Upper lobe of right lung (tissue), 1 donor: ENCODE measurements at regions not wholly inside any gene's neighbourhood (a gene's known extent, or its start where the extent isn't known, plus 50 kb on each side); places are given as distances from the start of the nearest gene placed in this dataset.
A peak's percentile ranks its signal among the peaks of the same experiment; 100 is the strongest.

Experiments used
- ATAC-seq: fragments of 200-7000 bp; cut with Tn5 transposase; one replicate; pipeline ENCODE4 v1.9.1; 2020; ENCODE audit warnings: mild to moderate bottlenecking, moderate library complexity
- DNase-seq: peaks from one replicate; pipeline ENCODE4 v3.0.0-alpha.2; 2020
- H3K27ac ChIP-seq: fragments of 200-600 bp; one replicate; pipeline ENCODE4 v1.8.0; 2022
- H3K27me3 ChIP-seq: fragments of 200-600 bp; one replicate; pipeline ENCODE4 v1.8.0; 2022; ENCODE audit warnings: mild to moderate bottlenecking
- H3K36me3 ChIP-seq: fragments of 200-600 bp; one replicate; pipeline ENCODE4 v1.8.0; 2022
- H3K4me1 ChIP-seq: fragments of 200-600 bp; one replicate; pipeline ENCODE4 v1.8.0; 2022
- H3K4me3 ChIP-seq: fragments of 200-600 bp; one replicate; pipeline ENCODE4 v1.8.0; 2022; ENCODE audit warnings: mild to moderate bottlenecking
- H3K9me3 ChIP-seq: fragments of 200-600 bp; one replicate; pipeline ENCODE4 v1.8.0; 2022
- intact Hi-C: fragments of 100-400 bp; cut with DNase I; formaldehyde crosslinking; loops from one replicate; pipeline ENCODE4 v1.11.0; 2022
- TF ChIP-seq, protein P1 (sequence below): fragments of 200-600 bp; IDR thresholded peaks from one replicate; pipeline ENCODE4 v1.8.0; 2022; ENCODE audit warnings: antibody characterized with exemption
- donor health status: DM: no; HTN: yes; CAD: no; lungs with severe emphysema.

DNA sequence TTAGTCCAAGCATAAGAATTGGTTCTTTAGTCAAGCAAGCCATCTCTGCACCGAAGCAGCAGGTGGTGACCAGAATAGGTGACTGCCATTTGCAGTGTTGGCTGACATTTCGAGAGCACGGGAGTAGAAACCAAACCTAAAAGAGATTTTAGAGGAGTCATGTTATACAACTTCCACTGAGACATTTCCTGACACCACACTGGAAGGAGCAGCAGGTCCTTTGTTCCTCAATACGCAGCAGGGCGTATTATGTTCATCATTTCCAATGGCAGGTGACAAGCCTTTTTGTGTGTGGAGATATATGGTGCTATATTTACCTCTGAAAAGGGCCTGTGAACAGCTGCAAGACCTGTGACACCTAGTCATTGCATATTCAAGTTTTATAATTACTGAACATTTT is 418.8 kb upstream of the NETO1 start:
- Histone ChIP-seq H3K27me3 (no peaks in the 10 kb centered on the region), H3K27ac (no peak overlapping the region), H3K4me1 (no peaks in the 10 kb centered on the region), H3K9me3 (no peaks in the 10 kb centered on the region), H3K36me3 (no peaks in the 10 kb centered on the region), H3K4me3 (no peak overlapping the region)
- TF ChIP-seq, protein P1, sequence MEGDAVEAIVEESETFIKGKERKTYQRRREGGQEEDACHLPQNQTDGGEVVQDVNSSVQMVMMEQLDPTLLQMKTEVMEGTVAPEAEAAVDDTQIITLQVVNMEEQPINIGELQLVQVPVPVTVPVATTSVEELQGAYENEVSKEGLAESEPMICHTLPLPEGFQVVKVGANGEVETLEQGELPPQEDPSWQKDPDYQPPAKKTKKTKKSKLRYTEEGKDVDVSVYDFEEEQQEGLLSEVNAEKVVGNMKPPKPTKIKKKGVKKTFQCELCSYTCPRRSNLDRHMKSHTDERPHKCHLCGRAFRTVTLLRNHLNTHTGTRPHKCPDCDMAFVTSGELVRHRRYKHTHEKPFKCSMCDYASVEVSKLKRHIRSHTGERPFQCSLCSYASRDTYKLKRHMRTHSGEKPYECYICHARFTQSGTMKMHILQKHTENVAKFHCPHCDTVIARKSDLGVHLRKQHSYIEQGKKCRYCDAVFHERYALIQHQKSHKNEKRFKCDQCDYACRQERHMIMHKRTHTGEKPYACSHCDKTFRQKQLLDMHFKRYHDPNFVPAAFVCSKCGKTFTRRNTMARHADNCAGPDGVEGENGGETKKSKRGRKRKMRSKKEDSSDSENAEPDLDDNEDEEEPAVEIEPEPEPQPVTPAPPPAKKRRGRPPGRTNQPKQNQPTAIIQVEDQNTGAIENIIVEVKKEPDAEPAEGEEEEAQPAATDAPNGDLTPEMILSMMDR = no peak
- DNase-seq = no peak
- ATAC-seq = no peak
- intact Hi-C loops = no loop called here

DNA sequence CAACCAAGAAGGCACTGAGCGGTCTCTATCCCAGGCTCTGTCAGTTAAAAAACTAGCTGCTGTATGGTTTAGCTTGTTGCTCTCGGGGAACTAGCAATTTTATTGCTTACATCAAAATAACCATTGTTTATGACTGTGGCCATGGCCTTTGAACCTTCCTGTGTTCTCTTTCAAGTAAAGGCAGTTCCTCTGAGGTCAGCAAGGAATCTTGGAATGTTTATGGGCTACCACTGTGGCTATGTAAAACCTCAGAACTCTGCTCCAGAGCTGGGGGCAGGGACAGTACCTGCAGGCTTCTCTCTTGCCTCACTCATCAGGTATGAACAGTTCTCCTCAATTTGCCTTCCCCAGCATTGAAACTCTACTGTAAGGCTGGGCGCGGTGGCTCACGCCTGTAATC is 416.0 kb upstream of the NETO1 start:
- intact Hi-C loops = no loop called here
- no peak overlapping the region for H3K27ac ChIP-seq
- no peaks in the 10 kb centered on the region for H3K27me3 ChIP-seq
- H3K4me1 ChIP-seq = no peaks in the 10 kb centered on the region
- no peak overlapping the region for H3K4me3 ChIP-seq
- DNase-seq (no peak), ATAC-seq (no peak)
- no peaks in the 10 kb centered on the region for H3K9me3 ChIP-seq
- H3K36me3 ChIP-seq = no peaks in the 10 kb centered on the region
- TF ChIP-seq, protein P1 = no peak

DNA sequence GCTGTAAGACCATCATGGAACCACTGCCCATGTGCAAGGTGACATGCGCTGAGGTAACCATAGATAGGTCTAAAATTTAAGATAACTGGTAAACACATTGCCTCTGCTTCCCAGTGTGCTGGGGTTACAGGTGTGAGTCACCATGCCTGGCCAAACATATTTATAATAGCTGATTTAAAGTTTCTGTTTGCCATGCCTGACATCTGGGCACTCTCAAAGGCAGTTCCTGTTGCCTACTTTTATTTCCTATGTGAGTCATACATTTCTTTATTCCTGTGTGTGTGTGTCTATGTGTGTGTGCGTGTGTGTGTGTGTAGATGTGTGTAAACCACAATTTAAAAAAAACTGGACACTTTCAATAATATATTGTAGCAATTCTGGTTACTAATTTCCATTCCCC is 415.2 kb upstream of the NETO1 start:
- no peak for DNase-seq
- Histone ChIP-seq H3K27me3 (no peaks in the 10 kb centered on the region), H3K36me3 (no peaks in the 10 kb centered on the region), H3K9me3 (no peaks in the 10 kb centered on the region), H3K4me1 (no peaks in the 10 kb centered on the region), H3K27ac (no peak overlapping the region), H3K4me3 (no peak overlapping the region)
- TF ChIP-seq, protein P1 = no peak
- intact Hi-C loops = no loop called here
- no peak for ATAC-seq

DNA sequence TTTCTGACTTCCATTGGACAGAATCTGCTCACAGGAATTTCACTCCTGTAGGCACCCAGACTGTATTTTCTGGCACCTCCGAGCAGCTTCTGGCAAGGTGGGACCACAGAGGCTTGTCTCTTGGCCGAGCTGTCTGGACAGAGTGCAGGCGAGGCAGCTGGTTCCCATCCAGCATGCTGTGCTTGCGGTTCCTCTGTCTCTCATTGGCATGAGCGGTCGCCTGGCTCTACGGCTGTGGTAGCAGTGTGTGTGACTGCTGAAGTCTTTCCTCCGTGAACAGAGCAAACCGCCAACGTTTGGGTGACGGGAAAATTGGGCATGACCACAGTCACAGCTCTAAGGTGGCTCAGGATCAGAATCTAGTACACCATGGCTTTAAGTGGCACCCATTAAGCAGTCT is 411.7 kb upstream of the NETO1 start:
- no peaks in the 10 kb centered on the region for H3K4me1 ChIP-seq
- intact Hi-C loops = no loop called here
- H3K36me3 ChIP-seq = no peaks in the 10 kb centered on the region
- no peaks in the 10 kb centered on the region for H3K27me3 ChIP-seq
- peak; percentile 28 for ATAC-seq
- no peak for DNase-seq
- no peak overlapping the region for H3K27ac ChIP-seq
- TF ChIP-seq, protein P1 = no peak
- no peaks in the 10 kb centered on the region for H3K9me3 ChIP-seq
- no peak overlapping the region for H3K4me3 ChIP-seq

DNA sequence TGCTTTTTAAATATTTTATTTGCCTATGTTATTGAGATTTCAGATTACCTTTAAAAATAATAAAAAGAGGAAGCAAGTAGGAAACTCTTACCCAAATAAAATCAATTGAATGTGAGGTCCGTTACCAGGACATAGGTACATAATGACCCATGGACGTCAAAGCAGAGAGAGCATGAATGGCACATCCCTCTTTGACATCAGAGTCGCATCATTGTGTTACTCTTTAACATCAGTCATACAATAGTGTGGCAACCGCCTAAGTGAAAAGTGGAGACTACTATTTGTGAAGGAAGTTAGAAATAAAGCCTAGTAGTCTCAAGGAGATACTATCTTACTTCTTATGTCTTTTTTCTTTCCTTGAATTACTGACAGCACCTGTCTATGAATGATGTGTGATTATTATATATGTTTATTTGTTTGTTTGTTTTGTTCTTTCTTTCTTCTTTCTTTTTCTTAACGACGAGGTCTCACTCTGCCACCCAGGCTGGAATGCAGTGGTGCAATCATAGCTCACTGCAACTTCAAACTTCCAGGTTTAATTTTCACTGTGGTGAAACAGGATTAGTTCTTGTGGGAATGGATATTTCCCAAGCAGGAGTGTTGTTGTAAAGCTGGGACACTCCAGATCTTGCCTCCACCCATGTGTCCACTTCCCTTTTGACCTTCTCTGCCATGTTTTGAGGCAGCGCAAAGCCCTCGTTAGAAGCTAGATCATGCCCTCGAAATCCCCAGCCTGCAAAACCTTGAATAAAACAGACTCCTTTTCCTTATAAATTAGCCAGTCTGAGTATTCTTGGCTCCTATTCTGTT is 407.2 kb upstream of the NETO1 start:
- TF ChIP-seq, protein P1 = no peak
- ATAC-seq (no peak), DNase-seq (no peak)
- Histone ChIP-seq H3K4me1 (no peaks in the 10 kb centered on the region), H3K27me3 (no peaks in the 10 kb centered on the region), H3K27ac (no peak overlapping the region), H3K36me3 (no peaks in the 10 kb centered on the region), H3K9me3 (no peaks in the 10 kb centered on the region), H3K4me3 (no peak overlapping the region)
- intact Hi-C loops = no loop called here
